ENCODE measurements at regions not wholly inside any gene's neighbourhood (a gene's known extent, or its start where the extent isn't known, plus 50 kb on each side); places are given as distances from the start of the nearest gene placed in this dataset.

DNA sequence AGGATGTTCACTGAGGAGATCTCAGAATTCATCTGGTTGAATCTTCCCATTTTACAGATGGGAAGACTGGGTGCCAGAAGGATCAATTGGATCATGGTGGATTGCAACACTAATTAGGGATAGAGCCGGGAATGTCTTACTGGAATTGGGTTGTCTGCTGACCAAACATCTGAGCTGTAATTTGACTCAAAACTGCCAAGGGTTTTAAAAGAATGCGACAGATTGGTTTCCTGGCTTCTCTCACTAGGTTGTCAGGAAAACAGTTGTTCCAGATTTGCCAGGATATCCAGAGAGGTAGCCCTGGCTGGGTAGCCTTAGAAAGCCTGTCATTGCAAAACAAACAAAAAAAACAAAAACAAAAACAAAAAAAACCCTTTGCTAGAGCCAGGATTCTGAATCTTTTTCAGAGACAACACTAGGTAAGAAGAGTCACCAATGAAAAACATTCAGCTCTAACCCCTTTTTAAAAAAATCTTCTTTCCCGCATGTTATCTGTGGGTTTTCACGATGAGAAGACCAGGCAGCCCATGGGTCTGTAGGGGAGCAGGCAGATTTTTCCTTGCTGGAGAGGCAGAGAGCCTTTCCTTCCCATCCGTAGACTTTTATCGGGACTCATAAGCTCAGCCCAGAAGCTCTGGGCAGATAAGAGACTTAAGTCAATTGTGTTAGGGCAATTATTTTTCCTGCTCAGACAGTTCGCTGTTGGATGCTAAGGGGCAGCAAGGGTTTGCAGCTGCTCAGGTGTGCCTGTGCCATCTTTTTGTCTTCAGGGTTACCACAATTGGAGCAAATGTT lies 418.9 kb downstream of the PRDM2 start:
- DNase-seq (ENCODE audit: extremely low read depth, insufficient read length) = no peak
- H3K36me3 ChIP-seq (ENCODE audit: control insufficient read depth, insufficient read depth, low read length) = no peaks in the 10 kb centered on the region
- TF ChIP-seq, protein P1, sequence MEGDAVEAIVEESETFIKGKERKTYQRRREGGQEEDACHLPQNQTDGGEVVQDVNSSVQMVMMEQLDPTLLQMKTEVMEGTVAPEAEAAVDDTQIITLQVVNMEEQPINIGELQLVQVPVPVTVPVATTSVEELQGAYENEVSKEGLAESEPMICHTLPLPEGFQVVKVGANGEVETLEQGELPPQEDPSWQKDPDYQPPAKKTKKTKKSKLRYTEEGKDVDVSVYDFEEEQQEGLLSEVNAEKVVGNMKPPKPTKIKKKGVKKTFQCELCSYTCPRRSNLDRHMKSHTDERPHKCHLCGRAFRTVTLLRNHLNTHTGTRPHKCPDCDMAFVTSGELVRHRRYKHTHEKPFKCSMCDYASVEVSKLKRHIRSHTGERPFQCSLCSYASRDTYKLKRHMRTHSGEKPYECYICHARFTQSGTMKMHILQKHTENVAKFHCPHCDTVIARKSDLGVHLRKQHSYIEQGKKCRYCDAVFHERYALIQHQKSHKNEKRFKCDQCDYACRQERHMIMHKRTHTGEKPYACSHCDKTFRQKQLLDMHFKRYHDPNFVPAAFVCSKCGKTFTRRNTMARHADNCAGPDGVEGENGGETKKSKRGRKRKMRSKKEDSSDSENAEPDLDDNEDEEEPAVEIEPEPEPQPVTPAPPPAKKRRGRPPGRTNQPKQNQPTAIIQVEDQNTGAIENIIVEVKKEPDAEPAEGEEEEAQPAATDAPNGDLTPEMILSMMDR (IDR thresholded peaks at IDR 0.05; ENCODE audit: insufficient read depth, low read length, poor library complexity, severe bottlenecking) = no peak
- no peak overlapping the region for H3K4me3 ChIP-seq (replicated peaks; ENCODE audit: low read depth, low read length)
- H3K27me3 ChIP-seq (replicated peaks; ENCODE audit: control insufficient read depth, insufficient read depth, low read length) = no peaks in the 10 kb centered on the region

DNA sequence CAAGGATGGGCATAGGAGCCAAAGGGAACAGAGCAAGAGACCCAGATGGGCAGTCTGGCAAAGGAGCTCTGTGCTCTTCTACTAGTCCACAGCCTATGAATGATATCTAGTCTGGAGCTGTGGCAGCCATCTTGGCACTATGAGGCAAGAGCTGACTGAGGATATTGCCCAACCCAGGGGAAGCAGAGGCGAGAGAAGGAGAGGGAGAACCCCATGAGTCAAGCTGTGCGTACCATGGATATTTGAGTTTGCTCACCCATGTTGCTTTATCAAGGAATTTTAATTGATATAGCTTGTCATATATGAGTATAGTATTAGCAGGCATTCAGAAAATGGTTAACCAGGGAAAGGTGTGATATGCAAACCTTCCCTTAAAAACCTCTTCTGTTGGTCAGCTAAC lies 420.9 kb downstream of the PRDM2 start:
- Histone ChIP-seq H3K36me3 (ENCODE audit: control insufficient read depth, insufficient read depth, low read length) (no peaks in the 10 kb centered on the region), H3K27me3 (replicated peaks; ENCODE audit: control insufficient read depth, insufficient read depth, low read length) (no peaks in the 10 kb centered on the region), H3K4me3 (replicated peaks; ENCODE audit: low read depth, low read length) (no peak overlapping the region)
- no peak for DNase-seq (ENCODE audit: extremely low read depth, insufficient read length)
- TF ChIP-seq, protein P1 (IDR thresholded peaks at IDR 0.05; ENCODE audit: insufficient read depth, low read length, poor library complexity, severe bottlenecking) = no peak

- TF ChIP-seq, protein P1 (IDR thresholded peaks at IDR 0.05; ENCODE audit: insufficient read depth, low read length, poor library complexity, severe bottlenecking) = no peak
- Histone ChIP-seq H3K27me3 (replicated peaks; ENCODE audit: control insufficient read depth, insufficient read depth, low read length) (no peaks in the 10 kb centered on the region), H3K36me3 (ENCODE audit: control insufficient read depth, insufficient read depth, low read length) (no peaks in the 10 kb centered on the region), H3K4me3 (replicated peaks; ENCODE audit: low read depth, low read length) (no peak overlapping the region)
- DNase-seq (ENCODE audit: extremely low read depth, insufficient read length) = no peak
These were observed 428.1 kb downstream of the PRDM2 start for GRCh38 chr1:14128096-14128495.

DNA sequence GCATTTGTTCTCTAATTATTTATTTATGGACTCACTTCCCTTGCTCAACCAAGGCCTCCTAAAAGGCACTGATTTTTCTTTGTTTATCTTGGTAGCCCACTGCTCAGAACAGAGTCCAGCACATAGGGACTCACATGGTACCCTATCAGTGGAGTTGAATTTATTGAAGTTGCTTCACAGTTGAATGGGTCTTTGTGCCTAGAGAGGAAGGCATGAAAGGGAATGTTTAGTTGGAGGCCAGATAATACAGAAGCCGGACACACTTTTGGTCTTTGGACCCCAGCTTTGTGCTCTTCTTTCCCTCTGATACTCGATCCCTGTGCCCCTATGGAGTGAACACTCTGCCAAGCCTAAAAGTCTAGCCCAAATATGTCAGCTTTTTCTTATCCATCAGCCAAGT lies 429.0 kb downstream of the PRDM2 start:
- no peak for DNase-seq (ENCODE audit: extremely low read depth, insufficient read length)
- Histone ChIP-seq H3K36me3 (ENCODE audit: control insufficient read depth, insufficient read depth, low read length) (no peaks in the 10 kb centered on the region), H3K4me3 (replicated peaks; ENCODE audit: low read depth, low read length) (no peak overlapping the region), H3K27me3 (replicated peaks; ENCODE audit: control insufficient read depth, insufficient read depth, low read length) (no peaks in the 10 kb centered on the region)
- TF ChIP-seq, protein P1 (IDR thresholded peaks at IDR 0.05; ENCODE audit: insufficient read depth, low read length, poor library complexity, severe bottlenecking) = no peak

- TF ChIP-seq, protein P1 (IDR thresholded peaks at IDR 0.05; ENCODE audit: insufficient read depth, low read length, poor library complexity, severe bottlenecking) = no peak
- H3K4me3 ChIP-seq (replicated peaks; ENCODE audit: low read depth, low read length) = no peak overlapping the region
- peaks cover 2% of the 10 kb centered on the region for H3K27me3 ChIP-seq (replicated peaks; ENCODE audit: control insufficient read depth, insufficient read depth, low read length)
- no peaks in the 10 kb centered on the region for H3K36me3 ChIP-seq (ENCODE audit: control insufficient read depth, insufficient read depth, low read length)
- DNase-seq (ENCODE audit: extremely low read depth, insufficient read length) = no peak
These were observed 435.1 kb downstream of the PRDM2 start for GRCh38 chr1:14135070-14135469.
